ENCODE measurements at regions not wholly inside any gene's neighbourhood (a gene's known extent, or its start where the extent isn't known, plus 50 kb on each side); places are given as distances from the start of the nearest gene placed in this dataset.
"Not testable (repeated sequence)": the region's sequence is repeated elsewhere in the genome, so short reads cannot be mapped to it uniquely, and the experiment has no call there.

DNA sequence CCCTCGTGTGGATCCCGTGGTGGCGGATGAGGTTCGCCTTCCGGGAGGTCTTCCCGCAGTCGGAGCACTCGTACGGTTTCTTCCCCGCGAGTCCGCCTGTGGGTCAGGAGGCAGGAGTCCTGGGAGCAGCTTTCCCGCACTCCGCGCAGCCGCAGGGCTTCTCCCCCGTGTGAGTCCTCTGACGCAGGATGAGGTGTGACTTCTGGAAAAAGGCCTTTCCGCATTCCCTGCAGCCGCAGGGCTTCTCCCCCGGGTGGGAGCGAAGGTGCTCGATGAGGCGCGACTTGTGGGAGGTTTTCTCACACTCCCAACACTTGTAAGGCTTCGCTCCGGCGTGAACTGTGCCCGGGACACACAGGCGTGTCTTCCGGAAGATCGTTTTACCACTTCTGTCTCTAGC lies 68.8 kb upstream of the WIPI2 start:
- not testable (repeated sequence) for DNase-seq (ENCODE audit: low spot score)

DNA sequence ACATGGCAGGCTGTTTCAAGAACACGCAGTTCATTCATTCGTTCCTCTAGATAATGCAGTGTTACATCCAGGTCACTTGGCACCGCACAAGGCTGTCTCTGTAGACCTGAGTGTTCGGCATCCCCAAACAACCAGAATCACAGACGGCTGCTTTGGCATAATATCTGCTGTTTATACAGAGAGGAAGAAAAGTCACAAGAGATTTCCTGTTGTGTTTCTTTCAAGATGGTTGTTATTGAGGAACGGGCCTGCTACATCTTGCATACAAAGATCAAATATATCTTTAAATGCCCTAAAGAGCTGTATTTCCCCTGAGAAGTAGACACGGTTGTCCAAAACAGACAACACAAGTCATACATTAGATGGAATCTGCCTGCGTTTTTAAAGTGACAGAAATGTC lies 58.8 kb upstream of the WIPI2 start:
- DNase-seq (ENCODE audit: low spot score): not testable (repeated sequence)

DNA sequence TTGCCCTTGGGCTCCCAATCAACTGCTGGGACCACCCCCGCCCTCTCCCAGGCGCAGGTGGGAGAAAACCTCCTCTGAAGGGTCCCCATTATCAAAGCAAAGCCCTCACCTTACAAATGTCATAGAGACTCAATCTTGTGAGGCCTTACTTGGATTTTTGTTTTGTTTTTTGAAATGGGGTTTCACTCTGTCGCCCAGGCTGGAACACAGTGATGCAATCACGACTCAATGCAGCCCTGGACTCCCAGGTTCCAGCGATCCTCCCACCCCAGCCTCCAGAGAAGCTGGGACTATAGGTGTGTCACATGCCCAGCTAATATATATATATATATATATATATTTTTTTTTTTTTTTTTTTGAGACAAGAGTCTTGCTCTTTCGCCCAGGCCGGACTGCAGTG lies 57.5 kb upstream of the WIPI2 start:
- no peak for DNase-seq (ENCODE audit: low spot score)

DNA sequence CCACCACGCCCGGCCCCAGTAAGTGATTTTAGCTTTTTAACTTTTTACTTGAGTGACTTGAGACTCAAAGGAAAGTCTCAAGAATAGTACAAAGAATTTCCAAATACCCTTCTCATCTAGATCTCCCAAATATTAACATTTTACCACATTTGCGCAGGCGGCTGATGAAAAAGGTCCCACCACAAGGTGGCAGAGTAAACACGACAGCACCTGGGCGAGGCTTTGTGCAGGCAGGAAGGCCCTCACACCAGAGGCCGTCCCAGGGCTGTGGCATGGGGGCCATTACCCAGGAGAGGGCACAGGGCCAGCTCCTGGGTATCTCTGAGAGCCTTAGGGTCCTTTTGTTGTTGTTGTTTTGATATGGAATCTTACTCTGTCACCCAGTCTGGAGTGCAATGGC lies 50.0 kb upstream of the WIPI2 start:
- DNase-seq (ENCODE audit: low spot score): peak; percentile 60
